Superior temporal gyrus (tissue), 1 donor: ENCODE measurements at regions not wholly inside any gene's neighbourhood (a gene's known extent, or its start where the extent isn't known, plus 50 kb on each side); places are given as distances from the start of the nearest gene placed in this dataset.

ENCODE experiments used
- DNase-seq: peaks from one replicate; pipeline ENCODE4 v3.0.0-alpha.2; 2016; ENCODE audit errors: extremely low spot score

- no peak for DNase-seq
These were observed 168.2 kb upstream of the PMEPA1 start for GRCh38 chr20:57877995-57878394.

- DNase-seq = no peak
These were observed 167.5 kb upstream of the PMEPA1 start for GRCh38 chr20:57877131-57877824.

- no peak for DNase-seq
These were observed 166.3 kb upstream of the PMEPA1 start for GRCh38 chr20:57876163-57876562.

GRCh38 chr20:57874141-57874540 lies 164.3 kb upstream of the PMEPA1 start:
- DNase-seq = no peak

GRCh38 chr20:57872816-57873409 lies 163.1 kb upstream of the PMEPA1 start:
- no peak for DNase-seq

GRCh38 chr20:57871237-57871632 lies 161.4 kb upstream of the PMEPA1 start:
- no peak for DNase-seq

GRCh38 chr20:57870597-57871236 lies 160.9 kb upstream of the PMEPA1 start:
- DNase-seq = no peak

GRCh38 chr20:57869951-57870315 lies 160.1 kb upstream of the PMEPA1 start:
- no peak for DNase-seq

- DNase-seq = no peak
These were observed 159.6 kb upstream of the PMEPA1 start for GRCh38 chr20:57869291-57869950.

- DNase-seq = no peak
These were observed 158.5 kb upstream of the PMEPA1 start for GRCh38 chr20:57868310-57868709.

GRCh38 chr20:57867807-57868206 lies 158.0 kb upstream of the PMEPA1 start:
- no peak for DNase-seq

- DNase-seq = no peak
These were observed 157.5 kb upstream of the PMEPA1 start for GRCh38 chr20:57867181-57867803.

- DNase-seq = no peak
These were observed 156.7 kb upstream of the PMEPA1 start for GRCh38 chr20:57866250-57867106.

GRCh38 chr20:57865266-57865665 lies 155.5 kb upstream of the PMEPA1 start:
- no peak for DNase-seq

- no peak for DNase-seq
These were observed 150.8 kb upstream of the PMEPA1 start for GRCh38 chr20:57860576-57860975.

- DNase-seq = no peak
These were observed 148.2 kb upstream of the PMEPA1 start for GRCh38 chr20:57857969-57858368.

GRCh38 chr20:57857118-57857517 lies 147.3 kb upstream of the PMEPA1 start:
- no peak for DNase-seq

GRCh38 chr20:57856658-57857057 lies 146.8 kb upstream of the PMEPA1 start:
- DNase-seq = no peak

- DNase-seq = no peak
These were observed 142.0 kb upstream of the PMEPA1 start for GRCh38 chr20:57851796-57852195.

- no peak for DNase-seq
These were observed 141.3 kb upstream of the PMEPA1 start for GRCh38 chr20:57851025-57851682.
